ENCODE measurements at regions not wholly inside any gene's neighbourhood (a gene's known extent, or its start where the extent isn't known, plus 50 kb on each side); places are given as distances from the start of the nearest gene placed in this dataset.

DNA sequence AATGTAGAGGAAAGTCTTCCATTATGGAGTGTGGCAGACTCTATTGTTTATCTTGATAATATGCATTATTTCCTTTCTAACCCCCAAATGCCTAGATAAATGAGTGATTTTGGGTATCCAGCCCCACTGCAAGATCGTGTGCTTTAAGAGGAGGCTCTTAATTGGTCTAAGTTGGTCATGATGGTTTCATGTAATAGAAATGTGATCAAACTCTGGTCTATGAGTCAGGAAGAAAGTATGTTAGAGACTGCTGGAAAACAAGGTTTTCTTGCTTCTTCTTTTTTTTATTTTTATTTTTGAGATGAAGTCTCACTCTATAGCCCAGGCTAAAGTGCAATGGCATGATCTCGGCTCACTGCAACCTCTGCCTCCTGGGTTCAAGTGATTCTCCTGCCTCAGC is 344.5 kb upstream of the TNP1 start:
- no peaks in the 10 kb centered on the region for H3K36me3 ChIP-seq
- H3K9me3 ChIP-seq (ENCODE audit: low read depth), result no peaks in the 10 kb centered on the region
- peaks cover 5% of the 10 kb centered on the region for H3K27me3 ChIP-seq
- H3K4me1 ChIP-seq (ENCODE audit: low read depth), result peaks cover 7% of the 10 kb centered on the region
- peak in 1 of 2 donors; percentile 36 for DNase-seq (ENCODE audit: low read depth in 1 of 2, low spot score in 1 of 2)
- H3K27ac ChIP-seq, result no peak overlapping the region
- TF ChIP-seq, protein P1, sequence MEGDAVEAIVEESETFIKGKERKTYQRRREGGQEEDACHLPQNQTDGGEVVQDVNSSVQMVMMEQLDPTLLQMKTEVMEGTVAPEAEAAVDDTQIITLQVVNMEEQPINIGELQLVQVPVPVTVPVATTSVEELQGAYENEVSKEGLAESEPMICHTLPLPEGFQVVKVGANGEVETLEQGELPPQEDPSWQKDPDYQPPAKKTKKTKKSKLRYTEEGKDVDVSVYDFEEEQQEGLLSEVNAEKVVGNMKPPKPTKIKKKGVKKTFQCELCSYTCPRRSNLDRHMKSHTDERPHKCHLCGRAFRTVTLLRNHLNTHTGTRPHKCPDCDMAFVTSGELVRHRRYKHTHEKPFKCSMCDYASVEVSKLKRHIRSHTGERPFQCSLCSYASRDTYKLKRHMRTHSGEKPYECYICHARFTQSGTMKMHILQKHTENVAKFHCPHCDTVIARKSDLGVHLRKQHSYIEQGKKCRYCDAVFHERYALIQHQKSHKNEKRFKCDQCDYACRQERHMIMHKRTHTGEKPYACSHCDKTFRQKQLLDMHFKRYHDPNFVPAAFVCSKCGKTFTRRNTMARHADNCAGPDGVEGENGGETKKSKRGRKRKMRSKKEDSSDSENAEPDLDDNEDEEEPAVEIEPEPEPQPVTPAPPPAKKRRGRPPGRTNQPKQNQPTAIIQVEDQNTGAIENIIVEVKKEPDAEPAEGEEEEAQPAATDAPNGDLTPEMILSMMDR (IDR thresholded peaks at IDR 0.05; ENCODE audit: low read depth, low read length), result no peak
- H3K4me3 ChIP-seq, result no peak overlapping the region

DNA sequence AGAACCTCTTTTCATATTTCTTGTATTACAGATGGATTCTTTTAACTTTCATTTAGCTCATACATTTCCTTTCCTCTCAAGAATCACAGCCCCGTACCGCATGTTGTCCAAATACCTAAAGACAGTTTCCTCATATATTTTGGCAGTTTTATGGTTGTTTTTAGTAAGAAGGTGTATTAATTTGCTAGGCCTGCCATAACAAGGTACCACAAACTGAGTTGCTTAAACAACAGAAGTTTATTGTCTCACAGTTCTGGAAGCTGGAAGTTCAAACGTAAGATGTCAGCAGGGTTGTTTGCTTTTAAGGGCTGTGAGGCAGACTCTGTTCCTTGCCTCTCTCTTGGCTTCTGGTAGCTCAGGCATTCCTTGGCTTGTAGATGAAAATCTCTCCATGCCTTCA is 343.2 kb upstream of the TNP1 start:
- no peak overlapping the region for H3K4me3 ChIP-seq
- no peak overlapping the region for H3K27ac ChIP-seq

DNA sequence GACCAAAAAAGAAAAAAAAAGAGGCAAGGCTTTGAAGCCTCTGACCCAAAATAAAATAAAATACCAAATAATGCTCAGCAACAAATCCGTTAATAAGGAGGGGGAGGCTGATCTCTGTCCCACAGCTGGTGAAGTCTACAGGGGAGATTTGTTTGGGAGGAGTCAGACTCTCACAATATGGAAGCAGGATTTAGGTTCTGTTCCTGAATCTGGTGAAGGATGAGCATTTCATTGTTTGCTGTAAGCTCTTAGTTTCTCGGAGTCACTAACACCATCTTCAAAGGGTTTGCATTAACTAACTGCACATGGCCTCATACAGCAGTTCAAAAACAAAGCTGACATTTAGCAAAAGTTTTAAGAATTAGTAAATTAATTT is 339.4 kb upstream of the TNP1 start:
- Histone ChIP-seq H3K27me3 (no peaks in the 10 kb centered on the region), H3K4me3 (no peak overlapping the region), H3K36me3 (no peaks in the 10 kb centered on the region), H3K4me1 (ENCODE audit: low read depth) (no peaks in the 10 kb centered on the region), H3K9me3 (ENCODE audit: low read depth) (no peaks in the 10 kb centered on the region), H3K27ac (no peak overlapping the region)
- no peak for DNase-seq (ENCODE audit: low read depth in 1 of 2, low spot score in 1 of 2)
- TF ChIP-seq, protein P1 (IDR thresholded peaks at IDR 0.05; ENCODE audit: low read depth, low read length), result no peak

More for the DNA sequence above, 343.2 kb upstream of the TNP1 start:
- no peak for DNase-seq (ENCODE audit: low read depth in 1 of 2, low spot score in 1 of 2)
- Histone ChIP-seq H3K36me3 (no peaks in the 10 kb centered on the region), H3K27me3 (no peaks in the 10 kb centered on the region), H3K9me3 (ENCODE audit: low read depth) (no peaks in the 10 kb centered on the region), H3K4me1 (ENCODE audit: low read depth) (peaks cover 7% of the 10 kb centered on the region)
- TF ChIP-seq, protein P1 (IDR thresholded peaks at IDR 0.05; ENCODE audit: low read depth, low read length), result no peak

DNA sequence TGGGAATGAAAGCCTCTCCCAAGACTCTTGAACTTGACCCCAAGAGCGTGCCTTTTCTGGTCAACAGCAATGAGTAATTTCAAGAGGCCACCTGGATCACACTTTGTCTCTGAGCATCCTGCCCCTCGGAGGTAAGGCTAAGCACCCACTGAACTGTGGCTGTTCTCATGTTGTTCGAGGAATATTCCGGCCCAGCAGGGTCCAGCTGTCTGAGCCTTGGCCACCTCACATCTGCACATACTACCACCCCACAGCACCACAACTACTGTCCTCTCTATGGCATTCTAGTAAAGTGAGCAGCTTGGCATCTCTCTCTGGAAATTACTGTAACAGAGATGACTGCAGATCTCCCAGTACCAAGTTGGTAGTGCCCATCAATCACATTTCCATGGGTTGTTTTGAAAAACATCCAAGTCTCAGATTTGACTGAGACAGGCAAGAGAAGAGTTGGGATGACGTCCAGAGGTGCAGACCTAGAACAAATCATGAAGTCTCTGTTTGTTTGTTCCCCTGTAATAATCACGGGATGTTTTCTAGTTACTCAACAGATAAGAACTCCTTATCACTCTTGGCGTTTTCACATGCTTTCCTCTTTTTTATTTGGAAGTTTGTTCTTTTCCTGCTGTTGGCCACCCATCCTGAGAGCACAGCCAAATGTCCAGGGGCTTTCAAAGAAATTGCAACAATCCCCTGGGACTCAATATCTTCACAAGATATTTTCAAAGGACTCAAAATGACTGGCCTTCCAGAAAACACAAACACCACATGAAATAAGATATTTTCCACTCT is 336.0 kb upstream of the TNP1 start:
- TF ChIP-seq, protein P1 (IDR thresholded peaks at IDR 0.05; ENCODE audit: low read depth, low read length), result no peak
- Histone ChIP-seq H3K36me3 (no peaks in the 10 kb centered on the region), H3K9me3 (ENCODE audit: low read depth) (no peaks in the 10 kb centered on the region), H3K27me3 (peaks cover 7% of the 10 kb centered on the region), H3K4me1 (ENCODE audit: low read depth) (no peaks in the 10 kb centered on the region), H3K4me3 (no peak overlapping the region), H3K27ac (no peak overlapping the region)
- DNase-seq (ENCODE audit: low read depth in 1 of 2, low spot score in 1 of 2), result no peak

DNA sequence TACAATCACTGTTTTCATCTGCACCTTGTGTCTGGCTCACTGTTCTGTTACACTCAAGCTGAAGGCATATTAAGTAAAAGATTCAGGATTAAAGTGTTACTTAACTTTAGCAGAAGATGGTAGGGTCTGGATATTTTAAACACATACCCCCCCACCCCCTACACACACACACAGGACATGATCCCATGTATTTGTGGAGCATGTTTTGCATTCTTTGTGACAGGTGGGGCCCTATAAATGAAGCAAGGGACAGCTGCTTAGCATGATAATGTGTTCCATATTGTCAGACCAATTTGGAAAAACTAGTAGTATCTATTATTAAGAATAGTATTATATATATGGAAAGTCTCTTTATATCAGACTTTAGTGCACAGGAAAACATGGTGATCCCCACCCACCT is 335.2 kb upstream of the TNP1 start:
- no peak overlapping the region for H3K4me3 ChIP-seq
- H3K27ac ChIP-seq, result no peak overlapping the region
- H3K9me3 ChIP-seq (ENCODE audit: low read depth), result no peaks in the 10 kb centered on the region
- TF ChIP-seq, protein P1 (IDR thresholded peaks at IDR 0.05; ENCODE audit: low read depth, low read length), result no peak
- DNase-seq (ENCODE audit: low read depth in 1 of 2, low spot score in 1 of 2), result no peak
- H3K27me3 ChIP-seq, result peaks cover 7% of the 10 kb centered on the region
- H3K36me3 ChIP-seq, result no peaks in the 10 kb centered on the region
- H3K4me1 ChIP-seq (ENCODE audit: low read depth), result no peaks in the 10 kb centered on the region
